Limb (tissue), 2 donors: ENCODE measurements at regions not wholly inside any gene's neighbourhood (a gene's known extent, or its start where the extent isn't known, plus 50 kb on each side); places are given as distances from the start of the nearest gene placed in this dataset.

Experiments
- DNase-seq, 2 donors: peaks; one replicate each; pipeline ENCODE4 v3.0.0-alpha.2; 2016; ENCODE audit errors: extremely low spot score in 2 of 2

DNA sequence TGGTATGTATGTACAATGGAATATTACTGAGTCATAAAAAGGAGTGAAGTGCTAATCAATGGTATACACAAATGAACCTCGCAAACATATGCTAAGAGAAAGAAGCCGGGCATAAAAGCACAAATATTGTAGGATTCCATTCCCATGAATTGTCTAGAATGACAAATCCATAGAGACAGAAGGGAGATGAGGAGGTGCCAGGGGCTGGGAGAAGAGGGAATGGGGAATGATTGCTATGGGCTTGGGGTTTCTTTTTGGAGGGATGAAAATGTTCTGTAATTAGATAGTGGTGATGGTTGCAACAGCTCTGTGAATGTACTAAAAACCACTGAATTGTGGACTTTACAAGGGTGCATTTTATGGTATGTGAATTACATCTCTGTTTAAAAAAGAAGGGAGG is 73.5 kb downstream of the GLI2 start:
- DNase-seq: no peak

DNA sequence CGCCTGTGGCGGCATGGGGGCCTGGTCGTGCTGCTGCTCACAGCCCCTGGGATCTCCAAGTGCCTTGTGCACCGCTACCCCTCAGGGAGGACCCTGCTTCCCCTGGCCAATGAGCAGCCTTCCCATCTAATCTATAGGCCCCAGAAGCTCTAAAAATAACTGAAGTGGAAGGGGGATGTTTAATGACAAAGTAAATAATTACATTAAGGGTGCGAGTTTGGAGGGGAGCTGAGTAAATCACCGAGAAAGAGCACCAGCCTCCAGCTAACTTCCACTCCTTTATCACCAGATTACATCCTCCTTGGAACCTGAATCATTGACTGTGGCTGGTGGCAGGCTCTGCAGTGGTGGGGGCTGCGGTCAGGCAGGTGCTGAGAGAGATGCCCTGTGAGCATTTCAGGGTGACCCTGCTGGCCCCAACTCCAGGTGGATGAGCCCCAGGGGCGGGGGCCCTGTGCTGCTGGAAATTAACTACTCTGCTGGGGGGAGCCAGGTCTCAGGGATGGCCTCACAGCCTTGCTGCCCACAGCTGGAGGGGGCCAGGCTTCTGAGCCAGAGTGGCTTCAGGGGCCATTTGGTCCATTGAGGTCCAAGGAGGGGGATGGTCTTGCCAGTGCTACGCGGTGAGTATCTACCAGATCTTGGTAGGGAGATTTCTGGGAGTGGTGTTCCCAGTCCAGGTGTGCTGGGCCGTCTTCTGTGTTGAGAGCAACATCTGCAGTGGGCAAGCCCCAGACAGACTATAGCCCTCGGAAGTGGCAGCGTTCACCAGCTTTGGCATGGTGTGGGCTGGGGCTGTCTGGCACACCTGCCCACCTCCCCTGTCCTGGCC is 74.2 kb downstream of the GLI2 start:
- no peak for DNase-seq

DNA sequence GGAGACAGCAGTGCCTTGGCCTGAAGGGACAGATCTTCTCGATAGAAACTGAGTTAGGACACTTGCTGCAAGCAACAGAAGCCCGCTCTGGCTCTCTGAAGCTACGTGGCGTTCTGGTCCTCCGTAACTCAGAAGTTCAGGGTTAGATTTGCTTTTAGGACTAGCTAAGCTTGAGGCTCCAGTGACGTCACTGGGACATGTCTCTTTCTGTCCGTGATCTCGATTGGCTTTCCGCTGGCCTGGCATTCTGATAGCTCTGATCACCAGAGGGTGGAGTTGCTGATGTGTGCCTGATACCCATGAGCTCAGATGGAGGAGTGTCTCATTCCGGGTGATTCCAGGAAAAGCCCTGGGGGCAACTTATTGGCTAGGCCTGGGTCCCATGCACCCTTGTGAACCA is 75.0 kb downstream of the GLI2 start:
- DNase-seq: no peak

DNA sequence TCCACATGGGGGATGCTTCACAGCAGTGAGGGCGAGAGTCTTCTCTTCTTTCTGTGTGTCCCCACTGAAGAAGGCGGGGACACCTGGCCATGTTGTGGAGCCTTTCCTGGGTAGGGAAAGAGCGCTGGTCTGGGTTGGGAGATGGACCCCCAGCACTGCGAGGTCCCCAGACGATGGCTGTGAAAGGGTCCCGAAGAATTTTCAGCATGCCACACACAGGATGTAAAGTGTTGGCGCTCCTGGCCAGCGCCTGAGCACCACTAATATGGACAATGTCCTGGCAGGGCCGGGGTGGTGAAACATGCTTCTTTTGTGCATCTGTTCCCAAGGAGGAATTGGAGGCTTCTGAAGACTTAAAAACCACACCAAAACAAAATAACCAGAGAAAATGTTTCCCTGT is 77.2 kb downstream of the GLI2 start:
- DNase-seq: no peak

DNA sequence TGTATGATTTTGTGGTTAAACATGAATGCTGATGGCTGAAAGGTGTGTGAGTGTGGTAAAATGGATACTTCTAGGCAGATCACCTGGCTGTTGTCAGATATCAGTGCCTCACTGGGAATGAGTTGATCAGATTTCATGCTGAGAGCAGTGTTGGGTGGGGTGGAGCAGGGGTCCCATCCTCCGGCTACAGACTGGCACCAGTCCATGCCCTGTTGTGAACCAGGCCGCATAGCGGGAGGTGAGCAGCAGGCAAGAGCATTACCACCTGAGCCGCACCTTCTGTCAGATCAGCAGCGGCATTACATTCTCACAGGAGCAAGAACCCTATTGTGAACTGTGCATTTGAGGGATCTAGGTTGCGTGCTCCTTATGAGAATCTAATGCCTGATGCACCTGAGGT is 78.7 kb downstream of the GLI2 start:
- no peak for DNase-seq

DNA sequence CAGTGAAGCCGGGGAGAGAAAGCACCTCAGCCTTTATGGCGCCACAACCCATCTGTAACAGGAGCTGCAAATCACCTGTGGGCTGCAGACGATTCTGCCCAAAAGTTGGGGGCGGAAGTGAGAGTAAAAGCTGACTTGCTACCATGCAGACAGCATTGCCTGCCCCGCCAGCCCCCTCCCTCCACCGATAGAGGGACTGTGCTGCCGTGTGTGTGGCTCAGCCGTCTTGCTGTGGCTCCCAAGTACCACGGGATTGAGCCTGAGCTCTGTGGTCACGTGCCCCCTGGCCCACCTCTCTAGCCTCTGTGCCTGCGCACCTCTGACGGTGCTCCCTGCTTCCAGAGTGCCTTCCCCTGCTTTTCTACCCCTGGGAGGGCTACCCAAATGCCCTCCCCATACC is 79.6 kb downstream of the GLI2 start:
- DNase-seq: no peak

DNA sequence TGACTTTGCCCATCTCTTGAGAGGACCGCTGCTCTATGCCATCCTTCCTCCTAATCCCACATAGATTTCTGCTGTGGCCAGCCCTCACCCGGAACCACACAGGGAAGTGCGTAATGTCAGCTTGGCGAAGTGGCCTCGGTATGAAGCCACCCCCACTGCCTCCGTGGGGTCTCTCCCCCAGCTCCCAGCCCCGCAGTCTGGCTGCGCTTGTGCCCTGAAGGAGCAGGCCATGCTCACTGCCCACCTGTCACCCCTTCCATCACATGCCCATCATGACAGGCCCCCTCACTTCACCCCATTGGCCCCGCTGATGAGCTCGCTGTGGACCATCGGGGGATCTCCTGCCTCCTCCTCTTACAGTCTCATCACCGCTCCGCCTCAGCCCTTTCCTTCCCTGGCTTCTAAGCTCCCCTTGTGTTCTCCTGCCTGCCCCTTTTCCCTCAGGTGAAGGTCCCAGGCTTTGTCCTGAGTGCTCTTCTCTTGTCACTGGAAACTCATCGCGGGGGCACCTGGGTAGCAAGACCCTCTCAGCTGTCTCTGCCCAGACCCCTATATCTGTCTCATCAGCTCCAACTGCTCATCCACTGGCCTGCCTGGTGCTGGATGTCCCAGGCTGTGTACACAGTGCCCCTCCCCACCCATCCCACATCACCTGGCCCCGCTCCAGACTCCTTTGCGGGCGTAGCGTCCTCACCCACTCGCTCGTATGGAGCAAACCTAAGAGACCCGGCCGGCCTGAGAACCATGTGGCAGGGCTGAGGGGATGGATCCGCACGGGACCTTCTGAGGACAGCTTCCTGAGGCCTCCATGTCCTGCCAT is 81.7 kb downstream of the GLI2 start:
- no peak for DNase-seq

DNA sequence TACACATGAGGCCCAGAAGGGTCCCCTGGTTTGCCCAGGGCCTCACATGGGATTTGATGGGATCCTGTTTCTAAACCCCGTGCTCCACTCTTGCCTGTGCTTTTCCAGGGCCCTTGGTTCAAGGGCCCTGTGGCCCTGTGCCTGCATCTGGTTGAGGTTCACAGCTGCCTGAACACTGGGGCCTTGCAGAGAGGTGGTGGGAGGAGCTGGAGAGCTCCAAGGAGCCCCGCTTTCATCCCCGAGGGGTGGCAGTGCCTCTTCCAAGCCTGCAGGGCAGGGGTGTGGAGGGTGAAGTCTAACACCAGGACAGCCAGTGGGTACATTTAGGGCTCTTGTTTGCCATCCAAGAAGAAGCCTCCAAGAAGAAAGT is 82.3 kb downstream of the GLI2 start:
- no peak for DNase-seq

DNA sequence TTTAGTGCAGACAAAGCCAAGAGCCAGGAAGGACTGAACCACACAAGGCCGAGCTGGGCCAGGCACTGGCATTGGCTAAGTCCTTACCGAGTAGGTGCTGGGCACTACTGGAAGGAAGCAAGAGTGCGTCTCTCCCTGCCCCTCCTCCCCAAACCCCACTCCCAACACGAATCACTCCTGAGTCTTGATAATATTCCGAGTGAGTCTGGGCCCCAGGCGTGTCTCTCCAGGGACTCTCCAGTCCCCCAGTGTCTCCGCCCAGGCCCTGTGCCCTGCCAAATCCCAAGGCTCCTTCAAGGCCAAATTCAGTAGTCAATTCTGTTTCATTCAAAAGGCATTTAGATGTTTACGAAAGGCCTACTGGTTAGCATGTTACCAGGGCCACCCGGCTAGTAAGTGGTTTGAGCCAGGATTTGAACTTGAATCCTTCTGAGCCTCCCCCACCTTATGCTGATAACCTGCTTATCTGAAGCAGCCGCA is 82.8 kb downstream of the GLI2 start:
- no peak for DNase-seq

DNA sequence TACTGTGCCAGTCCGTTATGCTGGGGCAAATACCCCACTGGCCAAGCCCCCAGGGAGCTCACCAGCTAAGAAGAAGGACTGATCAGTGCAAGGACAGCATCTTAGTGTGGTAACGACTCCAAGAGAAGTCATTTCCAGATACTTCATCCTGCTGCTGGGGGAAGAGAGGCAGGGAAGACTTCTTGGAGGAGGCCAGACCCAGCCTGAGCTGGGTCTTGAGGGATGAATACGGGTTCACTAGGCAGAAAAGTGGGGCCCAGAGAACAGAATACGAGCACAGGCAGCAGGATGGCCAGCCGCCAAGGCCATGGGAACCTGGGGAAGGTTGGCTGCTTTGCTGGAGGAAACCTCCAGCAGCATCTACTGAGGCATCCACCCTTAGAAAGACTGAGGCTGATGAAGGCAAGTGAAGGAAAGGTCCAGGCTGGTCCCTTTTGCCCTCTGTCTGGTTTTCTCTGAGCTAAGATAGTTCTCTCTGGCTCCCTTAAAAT is 84.1 kb downstream of the GLI2 start:
- no peak for DNase-seq

DNA sequence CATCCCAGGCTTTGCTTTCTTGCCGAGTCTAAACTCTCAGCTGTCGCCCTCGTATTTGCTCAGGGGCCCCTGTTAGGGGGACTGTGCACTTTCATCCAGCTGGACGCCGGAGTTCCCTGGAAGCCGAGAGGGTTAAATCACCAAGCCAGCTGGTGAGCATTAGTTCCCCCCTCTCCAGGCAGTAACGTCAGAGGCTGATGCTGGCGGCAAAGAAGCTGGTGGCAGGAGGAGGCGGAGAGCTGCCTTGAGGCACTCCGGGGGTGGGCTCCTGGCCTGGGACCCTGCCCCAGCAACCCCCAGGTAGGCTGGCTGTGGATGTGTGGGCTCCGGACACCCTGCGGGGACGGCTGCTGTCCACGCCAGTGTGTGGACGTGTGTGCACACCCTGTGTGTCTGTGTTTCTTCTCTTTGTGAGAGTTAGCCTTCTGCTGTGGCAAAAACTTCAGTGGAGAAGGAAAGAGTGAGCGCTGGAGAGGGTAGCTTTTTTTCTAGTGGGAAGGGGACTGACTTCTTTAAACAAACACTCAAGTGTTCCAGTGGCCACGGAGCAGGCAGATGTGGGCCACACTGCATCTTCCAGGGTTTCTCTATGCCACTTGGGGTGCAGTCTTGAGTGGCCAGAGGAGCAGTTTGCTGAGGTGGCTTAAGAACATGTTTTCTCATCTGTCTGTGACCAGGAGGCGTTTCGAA is 84.7 kb downstream of the GLI2 start:
- peak; percentile 88 to 93 for DNase-seq

DNA sequence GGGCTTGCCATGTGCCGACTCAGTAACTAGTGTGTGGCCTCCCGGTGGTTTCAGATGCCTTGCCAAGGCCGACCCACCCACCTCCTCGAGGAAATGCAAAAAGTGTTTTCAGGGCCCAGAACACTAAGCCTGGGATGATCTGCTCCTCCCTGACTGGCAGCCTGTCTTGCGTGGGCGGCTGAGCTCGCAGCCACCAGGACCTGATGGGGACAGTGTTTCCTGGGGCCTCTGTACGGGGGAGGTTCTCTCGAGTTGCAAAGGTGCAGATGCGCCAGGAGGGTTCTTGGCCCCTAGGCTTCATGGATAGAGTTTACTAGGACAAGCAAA is 85.2 kb downstream of the GLI2 start:
- peak; percentile 60 to 68 for DNase-seq

DNA sequence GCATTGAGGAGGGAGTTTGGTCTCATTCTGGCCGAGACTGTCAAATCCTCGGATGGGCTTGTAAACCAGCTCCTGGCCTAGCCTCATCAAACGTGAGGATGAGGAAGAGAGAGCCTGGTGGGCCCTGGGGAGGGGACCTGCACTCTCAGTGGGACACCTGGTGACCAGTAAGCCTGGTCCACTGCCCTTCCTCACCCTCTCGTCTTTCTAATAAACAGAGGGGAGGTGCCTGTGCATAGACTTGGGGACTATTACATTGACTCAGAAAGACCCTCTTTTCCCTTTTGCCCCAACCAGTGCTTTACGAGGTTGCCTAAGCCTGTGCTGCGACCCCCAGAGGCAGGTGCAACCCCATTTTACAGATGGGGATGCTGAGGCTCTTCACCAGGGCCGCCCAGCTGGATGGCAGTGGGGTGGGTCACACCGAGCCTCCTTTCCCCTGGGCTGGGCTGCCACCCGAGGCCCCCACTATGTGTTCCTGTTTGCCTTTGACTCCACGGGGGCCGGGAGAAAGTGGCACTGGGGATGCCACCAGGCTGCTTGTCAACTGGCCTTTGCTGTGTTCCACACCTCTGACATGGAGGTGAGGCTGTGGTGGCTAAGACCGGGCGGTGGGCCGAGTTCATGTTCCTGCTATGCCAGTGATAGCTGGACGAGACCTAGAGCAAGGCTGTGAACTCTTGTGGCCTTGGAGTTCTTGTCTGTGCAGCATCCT is 85.9 kb downstream of the GLI2 start:
- no peak for DNase-seq

DNA sequence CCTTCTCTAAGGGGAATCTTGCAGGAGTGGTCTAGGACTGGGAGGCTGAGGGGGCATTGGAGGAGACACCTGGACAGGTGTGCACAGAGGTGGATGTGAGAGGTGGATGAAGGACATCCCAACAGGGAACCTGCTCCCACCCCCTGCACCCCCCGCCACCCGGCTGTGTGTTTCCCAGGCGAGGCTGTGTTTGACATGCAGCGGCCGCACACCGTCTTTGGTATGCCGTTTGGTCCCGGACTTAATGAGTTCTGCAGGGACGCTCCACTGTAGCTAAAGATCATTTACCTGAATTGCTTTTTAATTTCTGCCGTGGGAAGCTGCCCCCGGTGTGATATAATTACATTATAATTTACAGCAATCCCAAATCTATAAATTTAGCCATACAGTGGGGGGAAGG is 87.3 kb downstream of the GLI2 start:
- DNase-seq: no peak

DNA sequence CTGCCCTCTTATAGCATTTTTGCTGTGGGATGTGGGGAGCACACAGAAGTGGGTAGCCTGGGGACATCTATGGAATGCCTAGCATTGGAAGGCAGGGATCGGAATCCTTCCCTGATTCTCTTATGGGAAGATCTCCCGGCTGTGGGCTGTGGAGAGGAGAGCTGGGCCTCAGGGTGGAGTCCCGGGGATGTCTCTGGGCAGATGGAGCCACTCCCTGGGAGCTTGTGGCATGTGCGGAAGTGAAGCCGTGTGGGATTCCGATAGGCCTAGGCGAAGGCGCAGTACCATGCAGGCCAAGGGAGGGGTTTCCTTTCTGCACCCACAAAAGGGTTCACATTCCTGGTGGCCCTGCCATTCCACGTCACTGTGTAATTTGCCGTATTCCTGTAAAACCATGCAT is 87.9 kb downstream of the GLI2 start:
- no peak for DNase-seq

DNA sequence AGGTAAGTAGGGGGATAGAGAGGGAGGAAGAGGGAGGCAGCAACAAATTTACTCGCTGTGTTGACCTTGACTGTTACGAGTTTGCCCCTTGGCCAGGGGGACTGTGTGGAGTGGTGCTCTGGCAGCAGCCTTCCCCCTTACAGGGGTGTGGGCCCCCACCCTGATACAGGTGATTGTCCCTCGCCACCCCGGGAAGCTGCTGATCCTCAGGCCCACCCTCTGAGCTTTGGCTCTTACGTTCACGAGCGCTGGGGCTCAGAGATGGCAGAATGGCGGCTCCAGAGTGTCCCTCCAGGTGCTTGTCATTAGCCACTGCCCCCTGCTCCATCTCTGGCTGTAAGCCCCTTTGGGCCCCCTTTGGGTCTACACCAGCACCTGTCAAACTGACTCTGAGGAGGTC is 88.6 kb downstream of the GLI2 start:
- no peak for DNase-seq

DNA sequence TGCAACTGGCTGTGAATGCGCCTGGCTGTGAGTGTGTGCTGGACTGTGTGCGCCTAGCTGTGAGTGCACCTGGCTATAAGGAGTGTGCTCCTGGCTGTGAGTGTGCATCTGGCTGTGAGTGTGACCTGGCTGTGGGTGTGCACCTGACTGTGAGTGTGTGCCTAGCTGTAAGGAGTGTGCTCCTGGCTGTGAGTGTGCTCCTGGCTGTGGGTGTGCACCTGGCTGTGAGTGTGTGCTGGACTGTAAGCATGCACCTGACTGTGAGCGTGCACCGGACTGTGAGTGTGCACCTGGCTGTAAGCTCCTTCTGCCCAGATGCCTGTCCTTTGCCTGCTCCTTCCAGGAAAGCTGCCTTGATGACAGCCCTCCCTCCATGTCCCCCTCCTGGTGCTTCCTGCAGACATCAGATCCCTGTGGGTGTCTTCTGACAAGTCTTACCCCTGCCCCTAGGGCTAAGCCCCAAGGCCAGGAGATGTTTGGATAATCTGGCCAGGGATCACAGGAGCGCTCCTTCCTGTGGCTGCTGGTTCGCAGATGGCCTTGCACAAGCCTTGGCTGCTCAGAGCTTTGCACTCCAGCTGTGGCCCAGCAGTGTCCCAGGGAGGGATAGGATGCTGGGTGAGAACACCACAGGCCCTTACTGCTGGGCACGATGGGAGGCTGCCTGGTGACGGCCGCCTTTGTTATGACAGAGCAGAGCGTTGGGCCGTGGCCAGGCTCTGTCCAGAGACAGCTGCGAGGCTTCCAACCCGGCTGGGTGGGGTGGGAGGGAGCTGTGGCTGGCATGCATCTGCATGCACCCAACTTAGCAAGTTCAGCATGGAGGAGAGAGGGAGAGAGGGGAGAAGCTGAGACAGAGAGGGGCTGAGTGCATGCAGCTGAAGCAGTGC is 89.9 kb downstream of the GLI2 start:
- DNase-seq: peak; percentile 61 to 71

DNA sequence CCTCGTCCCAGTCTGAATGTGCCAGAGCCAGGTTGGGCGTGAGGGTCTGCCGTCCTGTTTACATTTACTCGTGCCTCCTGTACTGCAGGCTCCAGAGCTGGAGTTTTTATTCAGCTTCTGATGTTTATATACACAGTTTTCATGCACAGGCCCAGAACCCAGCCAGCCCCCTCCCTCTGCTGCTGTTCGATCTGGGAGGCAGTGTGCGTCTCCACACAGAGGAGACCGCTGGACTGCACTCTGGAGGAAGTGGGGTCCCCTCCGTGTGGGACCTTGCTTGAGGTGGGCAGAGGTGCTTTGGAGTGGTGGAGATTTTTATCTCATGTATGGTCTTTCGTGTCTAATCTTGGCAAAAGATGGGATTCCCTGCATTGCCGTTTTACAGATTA is 90.6 kb downstream of the GLI2 start:
- no peak for DNase-seq

DNA sequence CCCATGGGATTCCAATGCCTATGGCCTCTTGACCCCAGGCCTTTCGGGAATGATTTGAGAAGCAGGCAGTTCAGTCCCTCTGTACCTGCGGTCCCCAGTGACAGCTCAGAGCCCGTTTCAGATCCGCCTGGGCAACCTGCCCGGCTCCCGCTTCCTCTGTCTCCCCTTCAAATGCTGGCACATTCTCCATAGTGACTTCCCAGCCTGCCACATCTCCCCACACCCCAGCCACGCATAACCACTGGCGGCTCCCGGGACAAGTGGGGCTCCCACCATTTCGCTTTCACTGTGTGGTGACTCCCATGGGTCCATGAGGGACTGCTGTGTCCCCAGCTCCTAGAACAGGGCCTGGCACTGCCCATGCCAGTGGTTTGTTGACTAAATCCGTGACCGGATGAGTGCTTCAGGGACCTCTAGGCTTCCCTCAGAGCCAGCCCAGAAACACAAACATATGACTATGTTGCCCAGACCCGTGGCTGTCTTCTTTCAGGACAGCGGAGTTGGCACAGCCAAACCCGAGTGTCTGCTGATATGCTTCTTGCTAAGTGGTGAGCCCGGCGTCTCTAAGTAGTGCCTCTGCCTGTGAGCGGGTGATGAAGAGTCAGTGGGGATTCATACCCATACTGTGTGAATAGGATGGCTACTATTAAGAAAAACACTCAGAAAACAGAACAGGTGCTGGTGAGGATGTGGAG is 91.2 kb downstream of the GLI2 start:
- no peak for DNase-seq

DNA sequence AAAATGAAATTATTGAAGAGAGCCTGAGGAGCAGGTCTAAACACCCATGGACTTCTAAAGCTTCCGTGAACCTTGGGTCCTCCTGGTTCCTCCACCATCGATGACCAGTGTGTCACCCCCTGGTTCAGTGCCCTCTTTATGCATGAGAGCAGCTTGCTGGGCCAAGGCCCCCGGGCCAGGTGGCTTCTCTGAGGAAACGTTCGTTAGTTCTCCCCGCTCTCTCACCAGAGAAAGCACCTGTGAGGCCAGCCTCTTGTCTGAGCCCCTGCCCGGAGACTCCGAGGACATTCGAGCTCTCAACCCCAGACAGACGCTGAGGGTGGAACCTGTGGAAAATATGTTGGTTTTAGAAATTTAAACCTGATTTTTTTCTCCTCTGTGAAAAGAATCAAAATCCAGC is 92.4 kb downstream of the GLI2 start:
- no peak for DNase-seq
